DMS79 treated with DMSO at 0.1 percent for 48 hours (cell line): ENCODE measurements at regions not wholly inside any gene's neighbourhood (a gene's known extent, or its start where the extent isn't known, plus 50 kb on each side); places are given as distances from the start of the nearest gene placed in this dataset.
"Not testable (repeated sequence)": the region's sequence is repeated elsewhere in the genome, so short reads cannot be mapped to it uniquely, and the experiment has no call there.

Experiments
- DNase-seq: peaks from one replicate; lab custom pipeline; 2025; lab: John Stamatoyannopoulos, UW

GRCh38 chr2:240374085-240374907, 61.2 kb upstream of the GPC1 start:
- no peak for DNase-seq

DNA sequence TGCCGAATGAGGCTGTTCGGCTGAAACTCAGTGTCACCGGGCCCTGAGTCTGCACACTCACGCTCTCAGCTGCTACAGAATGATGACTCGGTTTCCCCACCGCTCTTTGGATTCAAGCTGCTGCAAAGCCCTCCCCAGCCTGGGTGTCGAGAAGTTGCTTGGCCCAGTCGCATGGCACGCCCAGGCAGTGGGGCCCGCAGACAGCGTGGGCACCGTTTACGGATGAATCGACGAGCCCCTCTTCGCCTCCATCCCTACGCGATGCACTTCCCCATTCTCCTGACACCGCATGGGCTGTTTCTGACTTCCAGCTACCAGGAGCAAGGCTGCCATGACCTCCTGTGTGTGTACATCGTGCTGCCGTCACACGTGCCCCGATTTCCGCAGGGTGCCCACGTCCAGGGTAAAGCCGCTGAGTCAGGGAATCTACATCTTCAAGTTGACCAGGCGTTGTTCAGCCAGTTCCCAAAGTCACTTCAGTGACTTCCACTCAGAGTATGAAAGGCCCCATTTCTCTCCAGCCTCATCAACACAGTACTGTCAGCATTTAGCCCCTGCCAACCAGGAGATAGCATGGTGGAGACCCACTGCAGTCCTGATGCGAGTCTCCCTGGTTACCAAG, 60.3 kb upstream of the GPC1 start:
- DNase-seq = no peak

DNA sequence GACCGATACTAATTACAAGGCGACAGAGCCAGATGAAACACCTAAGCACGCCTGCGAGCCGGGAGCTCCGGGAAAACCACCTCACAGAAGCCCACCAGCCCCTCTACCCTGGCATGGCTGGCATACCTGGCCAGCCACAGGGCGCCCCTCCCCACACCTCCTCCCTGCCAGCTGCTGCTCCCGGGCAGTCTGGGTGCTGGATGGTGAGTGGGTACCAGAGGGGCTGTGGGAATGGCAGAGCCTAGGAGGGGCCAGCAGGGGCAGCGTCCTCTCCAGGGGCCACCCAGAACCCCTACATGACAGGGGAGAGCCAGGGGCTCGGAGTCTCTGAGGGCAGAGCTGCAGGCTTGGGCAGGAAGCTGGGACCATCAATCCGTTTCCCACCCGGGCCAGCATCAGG, 58.7 kb upstream of the GPC1 start:
- DNase-seq = no peak

GRCh38 chr2:240377366-240377765, 58.1 kb upstream of the GPC1 start:
- DNase-seq = no peak

DNA sequence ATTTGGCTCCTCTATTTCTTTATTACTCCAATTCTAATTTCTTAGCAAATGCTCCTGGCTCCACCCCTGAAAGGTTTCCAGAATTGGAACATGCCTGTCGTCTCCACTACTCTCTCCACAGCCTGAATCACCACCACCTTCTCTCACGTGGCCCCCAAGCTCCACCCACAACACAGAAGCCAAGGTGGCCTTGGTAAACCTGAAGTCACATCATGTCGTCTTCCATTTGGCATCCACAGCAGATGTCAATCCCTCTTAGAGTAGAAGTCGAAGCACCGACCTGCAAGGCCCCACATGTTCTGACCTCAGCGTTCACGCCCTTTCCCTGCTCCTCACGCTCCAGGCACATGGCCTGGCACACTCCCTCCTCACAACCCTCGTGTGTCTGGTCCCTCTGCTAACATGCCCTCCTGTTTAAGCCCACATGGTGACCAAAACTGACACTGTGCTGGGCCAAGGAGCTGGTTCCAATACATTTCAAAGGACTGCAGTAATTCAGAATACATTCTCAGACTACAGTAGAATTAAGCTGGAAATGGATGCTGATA, 56.3 kb upstream of the GPC1 start:
- no peak for DNase-seq

- no peak for DNase-seq
Measured at GRCh38 chr2:240383099-240383758, 52.2 kb upstream of the GPC1 start.

DNA sequence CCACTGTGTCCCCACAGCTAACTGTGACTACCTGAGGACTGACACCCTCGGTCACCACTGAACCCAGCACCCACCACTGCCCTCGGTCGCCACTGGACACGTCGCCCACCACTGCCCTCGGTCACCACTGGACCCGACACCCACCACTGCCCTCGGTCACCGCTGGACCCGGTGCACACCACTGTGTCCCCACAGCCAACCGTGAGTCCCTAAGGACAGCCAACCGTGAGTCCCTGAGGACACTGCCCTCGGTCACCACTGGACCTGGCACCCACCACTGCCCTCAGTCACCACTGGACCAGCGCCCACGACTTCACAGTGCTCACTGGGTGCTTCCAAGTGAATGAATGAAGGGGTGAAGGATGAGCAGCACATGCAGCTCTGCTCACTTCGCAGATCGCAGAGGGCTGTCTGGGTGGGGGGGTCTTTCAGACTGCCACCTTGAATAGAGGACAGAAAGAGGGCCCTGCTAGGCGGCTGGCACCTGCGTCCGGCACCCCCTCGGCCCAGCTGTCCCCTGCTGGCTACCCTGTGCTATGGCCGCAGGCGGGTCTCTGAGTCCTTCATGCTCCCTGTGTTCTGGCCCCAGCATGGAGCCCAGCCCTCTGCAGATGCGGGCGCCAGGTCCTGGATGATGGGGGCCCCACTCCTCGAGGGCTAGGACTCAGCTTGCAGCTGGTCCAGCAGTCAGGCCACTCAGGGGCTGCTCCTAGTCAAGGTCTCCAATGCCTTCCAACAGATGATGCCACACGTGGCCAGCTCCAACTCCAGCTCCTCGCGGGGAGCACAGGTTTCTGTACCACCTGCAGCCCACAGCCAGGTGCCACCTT, 51.4 kb upstream of the GPC1 start:
- DNase-seq = no peak

DNA sequence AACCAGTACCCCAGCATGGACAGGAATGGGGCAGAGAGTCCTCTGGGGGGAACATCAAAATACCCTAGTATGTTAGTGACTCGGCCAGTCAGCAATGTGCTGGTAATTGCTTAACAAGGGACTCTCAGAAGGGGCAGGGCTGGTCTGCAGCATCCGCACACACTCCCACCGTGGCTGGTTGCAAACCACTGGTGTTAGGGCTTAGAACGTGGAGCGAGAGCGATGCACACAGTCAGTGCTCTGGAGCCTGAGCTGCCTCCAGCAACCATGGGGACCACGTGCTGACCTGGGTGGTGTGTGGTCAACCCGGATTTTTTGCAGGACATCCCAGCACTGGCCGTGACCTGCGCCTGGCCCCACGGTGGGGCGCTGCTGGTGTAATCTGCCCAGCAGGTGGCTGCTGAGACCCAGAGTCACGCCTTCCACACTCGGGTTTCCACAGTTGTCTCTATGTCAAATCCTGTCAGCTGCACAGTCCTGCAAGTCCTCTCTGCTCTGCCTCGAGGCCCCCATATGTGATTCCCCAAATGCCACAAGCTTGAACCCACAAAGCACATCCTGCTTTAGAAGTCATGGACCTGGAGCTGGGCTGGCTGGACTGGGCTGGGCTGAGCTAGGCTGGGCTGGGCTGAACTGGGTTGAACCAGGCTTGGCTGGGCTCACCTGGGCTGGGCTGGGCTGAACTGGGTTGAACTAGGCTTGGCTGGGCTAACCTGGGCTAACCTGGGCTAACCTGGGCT, 50.6 kb upstream of the GPC1 start:
- DNase-seq = no peak

- not testable (repeated sequence) for DNase-seq
Measured at GRCh38 chr2:240385451-240386161, 49.9 kb upstream of the GPC1 start.
